ENCODE measurements at regions not wholly inside any gene's neighbourhood (a gene's known extent, or its start where the extent isn't known, plus 50 kb on each side); places are given as distances from the start of the nearest gene placed in this dataset.

- ATAC-seq (no peak), DNase-seq (no peak)
- intact Hi-C loops (cut with DNase I) = no loop called here
- Histone ChIP-seq H3K4me1 (no peaks in the 10 kb centered on the region), H3K9me3 (no peaks in the 10 kb centered on the region), H3K36me3 (ENCODE audit: insufficient read depth in 1 of 2, low read depth in 1 of 2) (no peaks in the 10 kb centered on the region), H3K27ac (no peak overlapping the region), H3K4me3 (no peak overlapping the region), H3K27me3 (ENCODE audit: insufficient read depth in 3 of 3, low read length in 2 of 3) (no peaks in the 10 kb centered on the region)
- whole genome bisulfite sequencing, 3 donors = 89 to 93% (median 92%) methylated on average over 6 of the region's 6 CpGs
- TF ChIP-seq, protein P1, sequence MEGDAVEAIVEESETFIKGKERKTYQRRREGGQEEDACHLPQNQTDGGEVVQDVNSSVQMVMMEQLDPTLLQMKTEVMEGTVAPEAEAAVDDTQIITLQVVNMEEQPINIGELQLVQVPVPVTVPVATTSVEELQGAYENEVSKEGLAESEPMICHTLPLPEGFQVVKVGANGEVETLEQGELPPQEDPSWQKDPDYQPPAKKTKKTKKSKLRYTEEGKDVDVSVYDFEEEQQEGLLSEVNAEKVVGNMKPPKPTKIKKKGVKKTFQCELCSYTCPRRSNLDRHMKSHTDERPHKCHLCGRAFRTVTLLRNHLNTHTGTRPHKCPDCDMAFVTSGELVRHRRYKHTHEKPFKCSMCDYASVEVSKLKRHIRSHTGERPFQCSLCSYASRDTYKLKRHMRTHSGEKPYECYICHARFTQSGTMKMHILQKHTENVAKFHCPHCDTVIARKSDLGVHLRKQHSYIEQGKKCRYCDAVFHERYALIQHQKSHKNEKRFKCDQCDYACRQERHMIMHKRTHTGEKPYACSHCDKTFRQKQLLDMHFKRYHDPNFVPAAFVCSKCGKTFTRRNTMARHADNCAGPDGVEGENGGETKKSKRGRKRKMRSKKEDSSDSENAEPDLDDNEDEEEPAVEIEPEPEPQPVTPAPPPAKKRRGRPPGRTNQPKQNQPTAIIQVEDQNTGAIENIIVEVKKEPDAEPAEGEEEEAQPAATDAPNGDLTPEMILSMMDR (IDR thresholded peaks at IDR 0.05) = no peak
Measured at GRCh38 chr5:128668921-128669320, 130.9 kb upstream of the FBN2 start.

GRCh38 chr5:128669803-128670202, 131.8 kb upstream of the FBN2 start:
- Histone ChIP-seq H3K27me3 (ENCODE audit: insufficient read depth in 3 of 3, low read length in 2 of 3) (no peaks in the 10 kb centered on the region), H3K9me3 (no peaks in the 10 kb centered on the region), H3K27ac (no peak overlapping the region), H3K4me3 (no peak overlapping the region), H3K4me1 (no peaks in the 10 kb centered on the region), H3K36me3 (ENCODE audit: insufficient read depth in 1 of 2, low read depth in 1 of 2) (no peaks in the 10 kb centered on the region)
- DNase-seq (no peak), ATAC-seq (no peak)
- TF ChIP-seq, protein P1 (IDR thresholded peaks at IDR 0.05) = no peak
- 82 to 92% (median 90%) methylated on average over 2 of the region's 2 CpGs for WGBS, 3 donors
- intact Hi-C loops (cut with DNase I) = loop anchor here in 1 of 2 donors (10.0 kb wide), 1 partner anchor 455 kb away; no protein-coding TSS in a partner anchor

DNA sequence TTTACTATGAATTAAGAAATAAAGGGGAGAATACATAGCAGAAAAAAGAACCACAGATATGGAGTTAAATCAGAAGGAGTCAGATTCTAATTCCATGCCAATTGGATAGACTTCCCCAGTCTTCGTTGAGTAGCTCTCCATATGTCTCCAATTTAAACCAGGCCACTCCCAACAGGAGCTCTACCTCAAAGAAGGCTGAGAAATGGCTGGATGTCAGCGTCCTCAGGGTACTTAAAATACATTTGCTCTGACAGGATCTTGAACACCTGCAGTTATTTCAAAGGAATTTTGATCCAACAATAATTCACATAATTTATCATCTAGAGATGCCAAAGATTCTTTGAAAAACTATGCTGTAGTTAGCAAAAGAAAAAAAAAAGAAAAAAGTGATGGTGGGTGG, 133.9 kb upstream of the FBN2 start:
- Histone ChIP-seq H3K4me3 (no peak overlapping the region), H3K36me3 (ENCODE audit: insufficient read depth in 1 of 2, low read depth in 1 of 2) (no peaks in the 10 kb centered on the region), H3K27me3 (ENCODE audit: insufficient read depth in 3 of 3, low read length in 2 of 3) (no peaks in the 10 kb centered on the region), H3K27ac (no peak overlapping the region), H3K4me1 (no peaks in the 10 kb centered on the region), H3K9me3 (no peaks in the 10 kb centered on the region)
- 11 to 22% (median 19%) methylated on average over 2 of the region's 2 CpGs for WGBS, 3 donors
- TF ChIP-seq, protein P1 (IDR thresholded peaks at IDR 0.05) = no peak
- intact Hi-C loops (cut with DNase I) = loop anchor here in 1 of 2 donors (10.0 kb wide), 1 partner anchor 457 kb away; no protein-coding TSS in a partner anchor
- ATAC-seq (no peak), DNase-seq (no peak)

- DNase-seq = no peak
- Histone ChIP-seq H3K9me3 (no peaks in the 10 kb centered on the region), H3K36me3 (ENCODE audit: insufficient read depth in 1 of 2, low read depth in 1 of 2) (no peaks in the 10 kb centered on the region), H3K4me1 (no peaks in the 10 kb centered on the region), H3K27ac (no peak overlapping the region), H3K4me3 (no peak overlapping the region), H3K27me3 (ENCODE audit: insufficient read depth in 3 of 3, low read length in 2 of 3) (no peaks in the 10 kb centered on the region)
- TF ChIP-seq, protein P1 (IDR thresholded peaks at IDR 0.05) = no peak
- WGBS, 3 donors = 53 to 61% (median 57%) methylated on average over 3 of the region's 3 CpGs
- no peak for ATAC-seq
- intact Hi-C loops (cut with DNase I) = loop anchor here in 1 of 2 donors (10.0 kb wide), 1 partner anchor 458 kb away; no protein-coding TSS in a partner anchor
Measured at GRCh38 chr5:128673000-128673399, 135.0 kb upstream of the FBN2 start.

DNA sequence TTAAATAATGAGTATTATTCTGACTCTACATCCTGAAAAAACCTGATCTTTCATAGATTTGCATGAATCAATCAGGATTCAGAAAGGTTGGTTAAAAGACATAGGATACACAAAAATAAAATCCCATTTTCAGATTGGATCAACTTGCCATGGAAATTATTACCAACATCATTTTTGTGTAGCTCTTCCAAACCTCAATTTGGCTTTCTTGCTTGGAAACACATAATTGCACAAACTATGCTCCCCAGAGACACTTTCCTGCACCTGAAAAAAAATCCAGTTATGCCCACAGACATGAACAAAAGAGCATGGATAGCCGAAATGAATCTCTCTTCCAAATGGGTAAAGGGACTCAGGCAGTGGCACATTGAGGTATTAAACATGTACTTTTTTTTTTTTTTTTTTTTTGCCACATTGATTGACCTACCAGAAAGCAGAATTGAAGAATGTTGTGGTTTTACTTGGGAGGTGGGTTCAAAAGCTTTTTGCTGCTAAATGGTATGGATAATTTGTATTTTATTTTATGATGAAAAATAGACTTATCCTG, 135.4 kb upstream of the FBN2 start:
- no peak overlapping the region for H3K27ac ChIP-seq
- no peaks in the 10 kb centered on the region for H3K4me1 ChIP-seq
- DNase-seq = no peak
- H3K27me3 ChIP-seq (ENCODE audit: insufficient read depth in 3 of 3, low read length in 2 of 3) = no peaks in the 10 kb centered on the region
- TF ChIP-seq, protein P1 (IDR thresholded peaks at IDR 0.05) = no peak
- H3K9me3 ChIP-seq = no peaks in the 10 kb centered on the region
- intact Hi-C loops (cut with DNase I) = loop anchor here in 1 of 2 donors (10.0 kb wide), 1 partner anchor 459 kb away; no protein-coding TSS in a partner anchor
- no peak for ATAC-seq
- WGBS, 3 donors = 35 to 54% (median 44%) methylated on average over 1 of the region's 1 CpG
- H3K4me3 ChIP-seq = no peak overlapping the region
- no peaks in the 10 kb centered on the region for H3K36me3 ChIP-seq (ENCODE audit: insufficient read depth in 1 of 2, low read depth in 1 of 2)
